NCI-H2171 (cell line): ENCODE measurements at regions not wholly inside any gene's neighbourhood (a gene's known extent, or its start where the extent isn't known, plus 50 kb on each side); places are given as distances from the start of the nearest gene placed in this dataset.

Experiments used
- DNase-seq: peaks from one replicate; lab custom pipeline; 2025; lab: John Stamatoyannopoulos, UW

GRCh38 chr9:16245756-16246440 is 624.6 kb downstream of the BNC2 start:
- DNase-seq = no peak

DNA sequence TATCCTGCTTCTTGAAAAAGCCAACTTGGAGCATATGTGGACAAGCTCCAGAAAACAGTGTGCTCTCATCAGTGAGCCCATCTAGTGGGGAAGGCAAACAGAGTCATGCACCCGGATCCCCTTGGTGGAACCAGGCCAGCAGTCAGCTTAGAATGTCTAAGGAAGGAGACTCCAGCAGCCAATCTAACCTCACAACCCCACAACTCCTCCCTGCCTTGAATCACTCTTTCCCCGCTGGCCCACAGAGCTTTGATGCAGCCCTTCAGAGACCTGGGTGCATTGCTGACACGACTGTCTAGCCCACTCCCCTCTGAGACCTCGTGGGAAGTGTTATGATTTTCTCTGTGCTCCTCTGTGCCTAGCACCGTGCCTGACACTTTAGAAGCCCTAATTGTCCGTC is 623.7 kb downstream of the BNC2 start:
- no peak for DNase-seq

GRCh38 chr9:16247188-16247875 is 623.1 kb downstream of the BNC2 start:
- DNase-seq = no peak

- no peak for DNase-seq
These were observed 621.6 kb downstream of the BNC2 start for GRCh38 chr9:16248822-16249221.

DNA sequence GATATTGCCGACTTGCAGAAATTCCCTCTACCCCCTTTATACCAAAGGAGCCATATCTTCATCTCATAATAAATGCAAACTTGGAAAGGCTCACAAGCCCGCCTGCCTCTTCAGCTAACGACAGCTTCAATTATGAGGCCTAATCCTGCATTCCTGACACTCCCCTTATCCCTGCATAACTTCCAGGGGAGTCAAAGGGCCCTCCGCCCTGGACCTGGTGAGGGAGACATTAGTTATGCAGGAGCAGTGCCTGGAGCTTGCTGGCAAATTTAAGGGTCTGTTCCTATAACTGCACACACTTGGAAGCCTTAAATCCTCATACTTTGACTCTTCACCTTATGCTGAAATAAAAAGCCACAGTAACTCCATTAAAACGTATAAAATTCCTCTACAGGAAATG is 617.9 kb downstream of the BNC2 start:
- no peak for DNase-seq

GRCh38 chr9:16254674-16255073 is 615.8 kb downstream of the BNC2 start:
- DNase-seq = no peak

DNA sequence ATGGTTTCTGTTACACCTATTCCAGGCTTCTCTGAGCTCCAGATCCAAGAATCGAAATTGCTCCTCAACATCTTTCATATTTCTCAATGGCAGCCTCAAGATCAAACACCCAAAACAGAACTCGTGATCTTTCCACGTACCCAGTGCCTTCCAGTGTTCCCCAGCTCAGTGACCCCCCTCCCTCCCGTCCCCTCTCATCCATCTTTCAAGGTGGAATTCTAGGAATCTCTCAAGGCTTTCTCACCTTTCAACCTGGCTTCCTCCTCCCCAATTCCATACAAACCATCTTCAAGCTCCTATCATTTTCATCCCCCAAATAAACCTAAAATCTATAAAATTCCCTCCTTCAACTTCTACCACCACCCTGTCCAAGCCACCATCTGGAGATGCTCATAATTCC is 615.3 kb downstream of the BNC2 start:
- DNase-seq = no peak

- DNase-seq = no peak
These were observed 612.9 kb downstream of the BNC2 start for GRCh38 chr9:16257604-16258003.

- no peak for DNase-seq
These were observed 612.3 kb downstream of the BNC2 start for GRCh38 chr9:16258191-16258590.

GRCh38 chr9:16258708-16259107 is 611.8 kb downstream of the BNC2 start:
- no peak for DNase-seq

DNA sequence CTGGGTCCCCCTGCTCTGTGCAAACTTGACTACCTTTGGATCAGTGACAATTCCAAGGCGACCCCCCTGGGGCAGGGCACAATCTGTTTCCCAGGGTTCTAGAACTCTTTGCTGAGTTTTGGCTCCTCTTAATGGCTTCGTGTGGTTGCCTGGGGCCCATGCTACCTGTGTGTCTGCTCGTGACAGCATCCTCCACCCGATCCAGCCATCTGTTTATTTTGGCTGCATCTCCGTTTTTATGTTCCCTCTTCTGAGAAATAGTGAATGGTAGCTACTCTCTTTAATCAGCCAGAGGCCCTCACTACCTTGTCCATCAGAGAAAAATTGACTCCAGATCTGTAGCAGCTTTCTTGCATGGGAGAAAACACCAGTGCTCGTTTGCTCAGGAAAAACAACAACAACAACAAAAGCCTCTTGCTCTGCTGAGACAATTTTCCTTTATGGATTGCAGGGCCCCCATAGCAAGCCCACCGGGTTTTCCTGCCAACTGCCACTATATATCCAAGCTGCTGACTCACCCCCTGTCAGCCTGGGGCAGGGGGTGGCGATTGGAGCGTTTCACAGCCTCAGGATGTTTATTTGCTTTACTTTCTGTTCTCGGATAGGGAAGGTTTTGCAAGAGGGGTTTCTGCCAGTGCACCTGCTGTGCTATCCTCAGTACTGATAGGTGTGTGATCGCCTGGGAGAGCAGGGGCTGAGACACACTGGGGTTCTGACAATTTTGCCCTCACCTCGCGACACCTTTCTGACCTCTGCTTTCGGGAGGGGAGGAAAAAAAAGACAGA is 607.8 kb downstream of the BNC2 start:
- peak; percentile 64 for DNase-seq

- DNase-seq = no peak
These were observed 604.8 kb downstream of the BNC2 start for GRCh38 chr9:16265688-16266087.

- DNase-seq = no peak
These were observed 603.7 kb downstream of the BNC2 start for GRCh38 chr9:16266648-16267276.

GRCh38 chr9:16267281-16268066 is 603.0 kb downstream of the BNC2 start:
- DNase-seq = no peak

- no peak for DNase-seq
These were observed 602.2 kb downstream of the BNC2 start for GRCh38 chr9:16268067-16268881.

DNA sequence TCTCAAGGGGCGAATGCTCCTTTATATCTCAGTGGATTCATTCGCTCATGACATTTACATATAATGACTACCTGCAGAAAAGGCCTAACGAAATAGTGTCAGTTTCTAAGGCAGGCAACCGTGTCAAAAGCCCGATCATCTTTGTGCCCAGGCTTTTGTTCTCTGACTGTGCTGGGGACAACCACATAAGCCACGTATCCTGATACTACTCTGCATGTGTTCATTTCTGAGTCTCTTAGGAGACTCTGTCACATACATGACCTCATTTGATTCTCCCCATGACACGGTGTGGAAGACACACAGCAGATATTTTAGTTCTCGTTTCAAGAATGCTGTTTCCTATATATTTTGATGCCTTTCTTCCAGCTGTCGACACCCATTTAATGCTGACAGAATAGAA is 598.5 kb downstream of the BNC2 start:
- no peak for DNase-seq

- no peak for DNase-seq
These were observed 597.7 kb downstream of the BNC2 start for GRCh38 chr9:16272776-16273175.

- DNase-seq = no peak
These were observed 594.5 kb downstream of the BNC2 start for GRCh38 chr9:16275795-16276624.

DNA sequence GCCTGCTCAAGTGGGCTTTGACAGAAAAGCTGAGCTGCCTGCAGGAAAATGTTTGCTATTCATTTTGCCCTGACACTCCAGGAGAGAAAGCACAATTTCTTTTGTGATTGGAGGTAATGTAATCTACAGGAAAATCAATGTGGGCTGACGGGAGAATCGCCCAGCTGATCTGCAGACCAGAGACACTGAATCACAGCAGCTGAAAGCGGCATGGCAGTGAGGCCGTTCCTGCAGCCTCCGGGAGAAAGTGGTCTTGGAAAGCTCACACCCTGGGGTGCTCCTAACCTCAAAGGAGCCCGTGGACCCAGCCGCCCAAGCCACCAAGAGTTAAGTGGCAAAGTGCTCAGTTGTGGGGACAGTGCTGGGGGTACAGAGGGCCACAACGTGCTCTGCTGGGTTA is 593.6 kb downstream of the BNC2 start:
- DNase-seq = no peak

DNA sequence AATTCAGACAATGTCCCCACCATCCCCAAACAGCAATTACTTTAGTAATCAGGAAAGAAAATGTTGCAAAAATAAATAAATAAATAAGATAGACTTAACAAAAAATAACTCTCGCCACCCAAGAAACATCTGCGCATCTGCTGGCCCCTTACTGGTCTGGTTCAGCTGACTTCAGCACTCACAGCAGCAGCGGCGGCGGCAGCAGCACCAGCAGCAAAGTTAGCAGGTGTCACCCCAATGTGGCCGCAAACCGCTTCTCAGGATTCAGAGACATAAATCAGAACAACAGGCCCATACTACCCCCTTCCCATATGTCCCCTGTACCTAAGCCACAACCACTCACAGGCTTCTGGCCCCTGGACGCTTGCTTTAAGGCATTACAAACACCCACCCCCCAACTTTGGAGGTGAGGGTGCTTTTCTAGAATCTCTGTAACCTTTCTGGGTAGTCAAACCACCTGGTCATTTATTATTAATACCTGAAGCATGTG is 593.0 kb downstream of the BNC2 start:
- no peak for DNase-seq
